ENCODE measurements at regions not wholly inside any gene's neighbourhood (a gene's known extent, or its start where the extent isn't known, plus 50 kb on each side); places are given as distances from the start of the nearest gene placed in this dataset.

GRCh38 chr4:45317739-45318138, 591.4 kb upstream of the GNPDA2 start:
- TF ChIP-seq POLR2A (IDR thresholded peaks at IDR 0.05): no peak
- no peak for TF ChIP-seq CTCF (IDR thresholded peaks at IDR 0.05)
- WGBS (ENCODE audit: insufficient coverage, low coverage, low lambda C conversion rate, missing lambda C conversion rate): 31% methylated on average over 1 of the region's 1 CpG

GRCh38 chr4:45317276-45317675, 590.9 kb upstream of the GNPDA2 start:
- ATAC-seq (no peak), DNase-seq (no peak)
- no peaks in the 10 kb centered on the region for H3K9me3 ChIP-seq
- 64% methylated on average over 2 of the region's 2 CpGs for WGBS (ENCODE audit: insufficient coverage, low coverage, low lambda C conversion rate, missing lambda C conversion rate)
- H3K27me3 ChIP-seq: no peaks in the 10 kb centered on the region
- H3K36me3 ChIP-seq: no peaks in the 10 kb centered on the region
- TF ChIP-seq CTCF (IDR thresholded peaks at IDR 0.05) (no peak), POLR2A (IDR thresholded peaks at IDR 0.05) (no peak)
- intact Hi-C loops (cut with DNase I): no loop called here
- no peak overlapping the region for H3K4me3 ChIP-seq
- H3K4me1 ChIP-seq: no peaks in the 10 kb centered on the region
- no peak overlapping the region for H3K27ac ChIP-seq

More at GRCh38 chr4:45317739-45318138, 591.4 kb upstream of the GNPDA2 start:
- no peaks in the 10 kb centered on the region for H3K36me3 ChIP-seq
- intact Hi-C loops (cut with DNase I): no loop called here
- H3K27ac ChIP-seq: no peak overlapping the region
- no peaks in the 10 kb centered on the region for H3K27me3 ChIP-seq
- no peaks in the 10 kb centered on the region for H3K9me3 ChIP-seq
- ATAC-seq: no peak
- no peaks in the 10 kb centered on the region for H3K4me1 ChIP-seq
- no peak for DNase-seq
- H3K4me3 ChIP-seq: no peak overlapping the region

- intact Hi-C loops (cut with DNase I): no loop called here
- no peak overlapping the region for H3K4me3 ChIP-seq
- no peak for ATAC-seq
- no peaks in the 10 kb centered on the region for H3K4me1 ChIP-seq
- no peaks in the 10 kb centered on the region for H3K36me3 ChIP-seq
- TF ChIP-seq CTCF (IDR thresholded peaks at IDR 0.05): no peak
- TF ChIP-seq POLR2A (IDR thresholded peaks at IDR 0.05): no peak
- WGBS (ENCODE audit: insufficient coverage, low coverage, low lambda C conversion rate, missing lambda C conversion rate): 50% methylated on average over 2 of the region's 2 CpGs
- H3K27me3 ChIP-seq: no peaks in the 10 kb centered on the region
- H3K27ac ChIP-seq: no peak overlapping the region
- no peak for DNase-seq
- no peaks in the 10 kb centered on the region for H3K9me3 ChIP-seq
Observed at GRCh38 chr4:45316257-45316656, 589.9 kb upstream of the GNPDA2 start.

- intact Hi-C loops (cut with DNase I): no loop called here
- H3K36me3 ChIP-seq: no peaks in the 10 kb centered on the region
- no peak for DNase-seq
- 45% methylated on average over 1 of the region's 1 CpG for WGBS (ENCODE audit: insufficient coverage, low coverage, low lambda C conversion rate, missing lambda C conversion rate)
- no peak for ATAC-seq
- no peaks in the 10 kb centered on the region for H3K4me1 ChIP-seq
- H3K4me3 ChIP-seq: no peak overlapping the region
- H3K27ac ChIP-seq: no peak overlapping the region
- no peaks in the 10 kb centered on the region for H3K9me3 ChIP-seq
- no peaks in the 10 kb centered on the region for H3K27me3 ChIP-seq
- TF ChIP-seq POLR2A (IDR thresholded peaks at IDR 0.05): no peak
- no peak for TF ChIP-seq CTCF (IDR thresholded peaks at IDR 0.05)
Observed at GRCh38 chr4:45302828-45303227, 576.5 kb upstream of the GNPDA2 start.

GRCh38 chr4:45294464-45294863, 568.1 kb upstream of the GNPDA2 start:
- Histone ChIP-seq H3K27ac (no peak overlapping the region), H3K27me3 (peaks cover 0 to 4% of the 10 kb centered on the region in 2 donors), H3K4me1 (no peaks in the 10 kb centered on the region), H3K9me3 (no peaks in the 10 kb centered on the region), H3K4me3 (no peak overlapping the region), H3K36me3 (no peaks in the 10 kb centered on the region)
- DNase-seq: no peak
- ATAC-seq: no peak
- no peak for TF ChIP-seq POLR2A (IDR thresholded peaks at IDR 0.05)
- TF ChIP-seq CTCF (IDR thresholded peaks at IDR 0.05): no peak
- WGBS (ENCODE audit: insufficient coverage, low coverage, low lambda C conversion rate, missing lambda C conversion rate): 23% methylated on average over 1 of the region's 1 CpG
- intact Hi-C loops (cut with DNase I): no loop called here

Measured in right lobe of liver (tissue), 6 donors.